H9 (cell line): ENCODE measurements at regions not wholly inside any gene's neighbourhood (a gene's known extent, or its start where the extent isn't known, plus 50 kb on each side); places are given as distances from the start of the nearest gene placed in this dataset.

Experiments used
- DNase-seq: peaks from one replicate; pipeline ENCODE4 v3.0.0-alpha.2; 2017
- H2AFZ ChIP-seq: one replicate; pipeline ENCODE4 v1.6.1; 2013; ENCODE audit warnings: mild to moderate bottlenecking, low read length, control low read depth, moderate library complexity
- H2AK5ac ChIP-seq: 2 replicates; pipeline ENCODE4 v1.6.1; 2013; ENCODE audit warnings: low read length, control low read depth, mixed read lengths; ENCODE audit not compliant: insufficient read length
- H2BK120ac ChIP-seq: one replicate; pipeline ENCODE4 v1.6.1; 2013; ENCODE audit warnings: low read depth, mild to moderate bottlenecking, low read length, control low read depth, inconsistent platforms; ENCODE audit not compliant: poor library complexity, severe bottlenecking
- H2BK12ac ChIP-seq: 2 replicates; pipeline ENCODE4 v1.6.1; 2013; ENCODE audit warnings: low read length, control low read depth, mixed read lengths, low read depth; ENCODE audit not compliant: insufficient read length
- H2BK15ac ChIP-seq: 2 replicates; pipeline ENCODE4 v1.6.1; 2013; ENCODE audit warnings: low read depth, low read length, control low read depth
- H2BK20ac ChIP-seq: one replicate; pipeline ENCODE4 v1.6.1; 2013; ENCODE audit warnings: low read depth, mild to moderate bottlenecking, low read length, control low read depth, inconsistent platforms; ENCODE audit not compliant: poor library complexity, severe bottlenecking
- H2BK5ac ChIP-seq: 2 replicates; pipeline ENCODE4 v1.6.1; 2013; ENCODE audit warnings: low read length, control low read depth, mixed read lengths; ENCODE audit not compliant: insufficient read length
- H3K14ac ChIP-seq: 2 replicates; pipeline ENCODE4 v1.6.1; 2013; ENCODE audit warnings: low read length, control low read depth; ENCODE audit not compliant: insufficient read depth
- H3K18ac ChIP-seq: 2 replicates; pipeline ENCODE4 v1.6.1; 2013; ENCODE audit warnings: low read depth, mild to moderate bottlenecking, mixed read lengths, low read length, control low read depth; ENCODE audit not compliant: insufficient read length
- H3K23ac ChIP-seq: 2 replicates; pipeline ENCODE4 v1.6.1; 2013; ENCODE audit warnings: low read length, control low read depth, mixed read lengths, low read depth; ENCODE audit not compliant: insufficient read length
- H3K23me2 ChIP-seq: 2 replicates; pipeline ENCODE4 v1.6.1; 2013; ENCODE audit warnings: low read depth, mild to moderate bottlenecking, mixed read lengths, low read length, control low read depth; ENCODE audit not compliant: insufficient read length, poor library complexity, severe bottlenecking
- H3K27ac ChIP-seq: 2 replicates; pipeline ENCODE4 v1.5.1; 2013; ENCODE audit warnings: low read length, control low read depth, mixed read lengths, low read depth; ENCODE audit not compliant: insufficient read length
- H3K27me3 ChIP-seq: 2 replicates; pipeline ENCODE4 v1.6.1; 2013; ENCODE audit warnings: low read length, control low read depth, inconsistent platforms; ENCODE audit not compliant: insufficient read depth
- H3K4ac ChIP-seq: 2 replicates; pipeline ENCODE4 v1.6.1; 2013; ENCODE audit warnings: low read depth, mild to moderate bottlenecking, control low read depth, inconsistent platforms, low read length, moderate library complexity
- H3K4me1 ChIP-seq: 2 replicates; pipeline ENCODE4 v1.6.1; 2013; ENCODE audit warnings: low read length, control low read depth, inconsistent platforms; ENCODE audit not compliant: insufficient read depth
- H3K4me2 ChIP-seq: 2 replicates; pipeline ENCODE4 v1.6.1; 2013; ENCODE audit warnings: low read length, control low read depth, mixed read lengths; ENCODE audit not compliant: insufficient read length, insufficient read depth
- H3K56ac ChIP-seq: 2 replicates; pipeline ENCODE4 v1.6.1; 2013; ENCODE audit warnings: low read depth, mild to moderate bottlenecking, mixed read lengths, low read length, control low read depth; ENCODE audit not compliant: insufficient read length
- H3K79me1 ChIP-seq: 2 replicates; pipeline ENCODE4 v1.6.1; 2013; ENCODE audit warnings: low read depth, mild to moderate bottlenecking, moderate library complexity, low read length, control low read depth, inconsistent platforms; ENCODE audit not compliant: insufficient read depth, poor library complexity, severe bottlenecking
- H3K79me2 ChIP-seq: 2 replicates; pipeline ENCODE4 v1.6.1; 2013; ENCODE audit warnings: low read length, control low read depth, inconsistent platforms; ENCODE audit not compliant: insufficient read depth
- H3K9ac ChIP-seq: 2 replicates; pipeline ENCODE4 v1.6.1; 2013; ENCODE audit warnings: low read length, control low read depth, mixed read lengths; ENCODE audit not compliant: insufficient read length; ENCODE audit errors: extremely low read depth
- H3K9me3 ChIP-seq: one replicate; pipeline ENCODE4 v1.6.1; 2013; ENCODE audit warnings: low read depth, low read length, inconsistent platforms; ENCODE audit not compliant: control insufficient read depth
- H3T11ph ChIP-seq: one replicate; pipeline ENCODE4 v1.6.1; 2013; ENCODE audit warnings: mild to moderate bottlenecking, low read length, control low read depth, inconsistent platforms
- H4K20me1 ChIP-seq: one replicate; pipeline ENCODE4 v1.6.1; 2013; ENCODE audit not compliant: control insufficient read depth, insufficient read length, insufficient read depth
- H4K5ac ChIP-seq: 2 replicates; pipeline ENCODE4 v1.6.1; 2013; ENCODE audit warnings: low read depth, mild to moderate bottlenecking, mixed read lengths, low read length, control low read depth; ENCODE audit not compliant: insufficient read length
- H4K8ac ChIP-seq: replicated peaks from 2 replicates; pipeline ENCODE4 v1.6.1; 2013; ENCODE audit warnings: low read length, control low read depth, mixed read lengths, low read depth; ENCODE audit not compliant: insufficient read length
- H4K91ac ChIP-seq: 2 replicates; pipeline ENCODE4 v1.6.1; 2013; ENCODE audit warnings: low read depth, mild to moderate bottlenecking, moderate library complexity, mixed read lengths, low read length, control low read depth; ENCODE audit not compliant: insufficient read length
- H3K27ac Mint-ChIP-seq, 3 experiments: 2 replicates in 2 of 3; 3 replicates in 1 of 3; pipeline ENCODE4 v1.8.0; 2020 to 2021; ENCODE audit warnings: mixed read lengths in 3 of 3, mild to moderate bottlenecking in 1 of 3, moderate library complexity in 1 of 3
- H3K27me3 Mint-ChIP-seq: 2 replicates; pipeline ENCODE4 v1.8.0; 2021; ENCODE audit warnings: low read depth, mild to moderate bottlenecking, moderate library complexity, mixed read lengths
- H3K36me3 Mint-ChIP-seq, 3 experiments: 2 replicates in 2 of 3; 3 replicates in 1 of 3; pipeline ENCODE4 v1.8.0; 2020 to 2021; ENCODE audit warnings: low read depth in 3 of 3, mixed read lengths in 3 of 3; ENCODE audit not compliant: insufficient read depth in 1 of 3
- H3K4me1 Mint-ChIP-seq, 2 experiments: 2 replicates each; pipeline ENCODE4 v1.8.0; 2020; ENCODE audit warnings: mixed read lengths in 2 of 2
- H3K4me3 Mint-ChIP-seq, 2 experiments: 2 replicates in 1 of 2; 3 replicates in 1 of 2; pipeline ENCODE4 v1.8.0; 2020 to 2021; ENCODE audit warnings: mild to moderate bottlenecking in 2 of 2, mixed read lengths in 2 of 2, moderate library complexity in 1 of 2
- H3K9me3 Mint-ChIP-seq, 2 experiments: 2 replicates in 1 of 2; 3 replicates in 1 of 2; pipeline ENCODE4 v1.8.0; 2020; ENCODE audit warnings: mild to moderate bottlenecking in 2 of 2, mixed read lengths in 2 of 2, moderate library complexity in 1 of 2
- CTCF ChIP-seq: fragments of 200-600 bp; sonication (generic); conservative IDR thresholded peaks from 3 replicates; pipeline ENCODE4 v1.8.0; 2021; ENCODE audit warnings: antibody characterized with exemption, mild to moderate bottlenecking
- WGBS: extraction: QIAGEN DNeasy Blood & Tissue Kit; methylation state at CpG from one replicate; pipeline ENCODE4 v1.1.7; 2013; ENCODE audit warnings: missing lambda C conversion rate, low lambda C conversion rate, mixed read lengths; ENCODE audit not compliant: insufficient read length; ENCODE audit errors: extremely low coverage; 5-methylcytosine and 5-hydroxymethylcytosine counted together

- WGBS, result no CpG with 5 or more reads among the region's 2 CpGs
- Histone ChIP-seq H2BK15ac (no peak overlapping the region), H2BK20ac (no peak overlapping the region), H3K27ac (no peak overlapping the region), H3K18ac (no peak overlapping the region), H3K9me3 (no peaks in the 10 kb centered on the region), H3K4me1 (no peaks in the 10 kb centered on the region), H4K5ac (no peak overlapping the region), H2BK12ac (no peak overlapping the region), H3K27me3 (no peaks in the 10 kb centered on the region), H4K8ac (no peak overlapping the region), H3K79me2 (no peaks in the 10 kb centered on the region), H3K4ac (no peak overlapping the region), H3K9ac (no peak overlapping the region), H3K23ac (no peak overlapping the region), H4K91ac (no peak overlapping the region), H4K20me1 (peaks cover 4% of the 10 kb centered on the region), H3T11ph (no peak overlapping the region), H3K79me1 (no peaks in the 10 kb centered on the region), H3K4me2 (no peak overlapping the region), H2BK120ac (no peak overlapping the region), H3K14ac (no peak overlapping the region), H2BK5ac (no peak overlapping the region), H2AFZ (no peak overlapping the region), H2AK5ac (no peak overlapping the region), H3K56ac (no peak overlapping the region), H3K23me2 (no peaks in the 10 kb centered on the region)
- Mint-ChIP-seq H3K27me3 (no peaks in the 10 kb centered on the region), H3K4me1 (no peaks in the 10 kb centered on the region), H3K9me3 (no peaks in the 10 kb centered on the region), H3K27ac (peak overlapping the region in 1 of 3 experiments; percentile 5; a peak in 4 of 7 replicates), H3K4me3 (no peak overlapping the region), H3K36me3 (no peaks in the 10 kb centered on the region)
- TF ChIP-seq CTCF, result no peak
- no peak for DNase-seq
Observed at GRCh38 chr10:64534616-64535015, 1013.4 kb downstream of the REEP3 start.
